GM19372 (cell line): ENCODE measurements at regions not wholly inside any gene's neighbourhood (a gene's known extent, or its start where the extent isn't known, plus 50 kb on each side); places are given as distances from the start of the nearest gene placed in this dataset.

Source experiments
- ATAC-seq: cut with Tn5 transposase; IDR thresholded peaks from one replicate; pipeline ENCODE4 v1.9.1; 2021; ENCODE audit warnings: mild to moderate bottlenecking, low read depth, moderate library complexity; ENCODE audit not compliant: unreplicated experiment

DNA sequence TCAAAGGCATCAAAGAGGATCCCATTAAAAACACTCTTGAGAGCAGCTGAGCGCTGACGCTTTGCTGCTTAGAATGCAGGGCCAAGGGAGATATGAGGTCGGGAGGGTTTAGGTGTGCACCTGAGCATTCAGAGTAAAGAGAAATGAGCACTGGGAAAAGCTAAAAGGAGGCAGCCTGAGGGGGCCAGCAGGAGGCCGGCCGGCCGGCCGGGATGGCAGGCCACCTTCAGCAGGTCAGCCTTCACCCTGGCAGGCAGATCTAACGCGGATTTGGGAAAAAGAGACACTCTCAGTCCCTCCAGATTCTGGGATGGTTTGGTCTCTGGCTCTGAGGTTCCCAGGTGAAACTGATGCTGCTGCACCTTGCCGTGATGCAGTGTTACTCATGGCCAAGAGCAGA is 393.5 kb downstream of the TRIML1 start:
- ATAC-seq: no peak

DNA sequence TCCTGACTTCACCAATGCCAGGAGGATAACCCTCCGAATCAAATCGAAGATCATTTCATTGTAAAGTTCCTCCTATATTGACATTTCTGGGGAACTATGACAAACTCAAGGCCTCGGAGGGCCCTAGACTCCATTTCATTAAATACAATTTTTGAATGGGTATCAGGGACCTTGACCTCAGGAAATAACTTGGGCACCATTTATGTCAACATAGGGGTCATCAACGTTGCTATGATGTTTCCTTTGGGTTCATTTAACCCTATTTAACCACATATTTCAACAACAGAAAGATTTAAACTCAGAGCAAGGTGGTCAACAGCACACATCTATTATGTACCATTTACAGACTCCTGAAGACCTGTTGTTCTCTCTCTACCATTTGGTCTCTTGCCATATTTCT is 395.1 kb downstream of the TRIML1 start:
- ATAC-seq: no peak

DNA sequence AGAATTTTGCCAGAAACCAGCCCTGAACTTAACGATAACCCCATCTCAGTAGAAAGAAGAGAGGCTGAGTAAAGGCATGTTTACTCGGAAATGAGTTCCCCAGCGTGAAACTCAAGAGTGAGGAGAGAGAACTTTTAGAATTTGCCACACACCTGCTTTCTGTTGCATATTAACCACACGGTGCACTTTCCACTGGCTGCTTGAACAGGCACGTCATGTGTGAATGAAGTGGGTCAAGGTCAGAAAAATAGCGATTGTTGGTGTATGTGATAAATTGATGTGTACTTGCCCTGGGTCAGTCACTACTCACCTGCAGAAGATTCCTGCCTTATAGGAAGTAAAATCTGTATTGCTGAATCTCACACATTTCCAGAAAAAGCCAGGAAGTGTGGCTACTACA is 395.7 kb downstream of the TRIML1 start:
- no peak for ATAC-seq

DNA sequence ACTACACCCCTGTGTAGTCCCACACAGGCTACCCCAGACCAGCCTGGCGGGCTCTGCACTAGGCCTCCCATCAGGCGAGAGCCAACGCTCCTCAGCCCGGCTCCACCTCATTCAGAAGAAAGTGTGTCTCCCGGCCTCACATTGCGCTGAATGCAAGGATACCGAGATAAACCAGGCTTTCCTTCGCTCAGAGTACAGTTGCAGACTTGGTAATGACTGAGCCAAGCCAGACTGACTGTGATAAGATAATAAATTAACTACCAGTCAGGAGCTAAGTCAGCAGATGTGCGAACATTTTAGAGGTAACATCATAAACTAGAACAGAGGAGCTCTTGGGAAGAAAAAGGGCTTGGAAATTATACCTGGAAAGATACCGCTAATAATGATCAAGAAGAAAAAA is 397.6 kb downstream of the TRIML1 start:
- no peak for ATAC-seq

DNA sequence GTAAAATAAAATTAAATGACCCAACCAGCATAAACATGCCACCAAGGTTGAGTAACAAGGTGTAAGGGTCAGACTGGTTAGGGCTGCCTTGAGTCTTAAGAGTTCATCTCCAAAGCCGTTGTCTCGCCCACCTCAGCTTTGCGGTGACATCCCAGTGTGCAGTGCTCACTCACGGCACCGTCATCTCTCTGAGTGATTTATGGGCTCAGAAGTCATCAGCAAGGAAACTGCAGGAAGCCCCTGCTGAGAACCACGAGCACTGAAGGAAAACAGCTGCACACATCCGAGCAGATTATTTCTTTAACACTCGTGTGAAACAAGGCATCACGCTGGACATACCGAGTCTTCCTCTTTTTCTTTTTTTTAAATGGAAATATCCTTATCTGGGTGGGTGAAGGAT is 411.1 kb downstream of the TRIML1 start:
- no peak for ATAC-seq

DNA sequence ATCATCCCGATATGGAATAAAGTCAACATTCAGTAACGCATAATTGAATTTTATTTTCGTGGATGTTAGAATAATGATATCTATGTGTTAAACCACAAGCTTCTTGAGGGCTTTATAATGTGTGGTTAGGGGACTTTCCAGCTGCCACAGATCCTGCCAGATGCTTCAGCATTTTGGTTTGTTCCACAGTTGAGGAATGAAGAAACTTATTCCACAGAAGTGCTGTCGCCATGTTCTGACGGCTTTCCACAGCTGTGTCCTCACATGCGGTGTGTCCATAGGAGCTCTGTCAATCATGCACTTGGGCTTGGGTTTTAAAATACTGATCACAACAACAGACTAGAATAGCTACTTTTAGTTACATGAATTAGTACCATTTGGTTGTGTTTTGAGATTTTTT is 411.9 kb downstream of the TRIML1 start:
- no peak for ATAC-seq

DNA sequence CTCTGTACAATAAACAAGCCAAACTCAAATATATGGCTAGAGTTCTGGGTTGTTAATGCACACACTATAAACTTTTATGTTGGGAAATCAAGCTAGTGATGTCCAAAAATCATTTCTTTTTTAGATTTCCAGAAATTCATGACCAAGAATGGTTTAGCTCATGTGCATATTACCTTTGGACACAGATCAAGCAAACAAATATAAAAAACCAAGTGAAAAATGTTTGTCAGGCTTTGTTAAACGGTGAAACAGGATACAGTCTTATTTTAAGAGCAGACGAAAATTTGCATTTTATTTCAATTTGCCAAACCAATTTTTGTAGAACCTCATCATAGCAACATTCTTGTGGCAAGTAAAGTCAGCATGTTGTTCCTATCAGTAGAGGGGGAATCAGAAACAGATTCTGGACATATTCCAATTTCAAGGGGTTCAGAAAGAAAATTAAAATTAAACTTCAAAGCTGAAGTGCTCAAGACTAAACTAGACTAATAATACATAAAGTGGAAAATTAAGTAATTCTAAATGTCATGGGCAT is 413.6 kb downstream of the TRIML1 start:
- no peak for ATAC-seq

DNA sequence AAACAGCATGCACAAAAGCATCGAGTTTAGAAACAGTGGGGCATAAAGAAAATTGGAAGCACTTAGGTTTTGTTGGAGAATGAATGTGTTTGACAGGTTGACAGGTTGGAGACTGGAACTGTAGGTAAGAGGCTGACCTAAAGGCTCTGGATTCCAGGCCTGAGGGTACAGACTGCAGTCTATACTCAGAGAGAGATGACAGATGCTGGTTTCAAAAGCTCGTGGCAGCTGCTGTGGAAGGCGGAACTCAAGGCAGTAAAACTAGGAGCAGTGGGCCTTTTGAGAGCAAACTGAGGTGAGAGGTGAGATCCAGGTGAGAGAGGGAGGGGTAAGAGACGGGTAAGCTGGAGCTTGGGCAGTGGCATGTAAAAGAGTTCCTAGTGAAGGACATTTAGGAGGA is 415.2 kb downstream of the TRIML1 start:
- no peak for ATAC-seq

DNA sequence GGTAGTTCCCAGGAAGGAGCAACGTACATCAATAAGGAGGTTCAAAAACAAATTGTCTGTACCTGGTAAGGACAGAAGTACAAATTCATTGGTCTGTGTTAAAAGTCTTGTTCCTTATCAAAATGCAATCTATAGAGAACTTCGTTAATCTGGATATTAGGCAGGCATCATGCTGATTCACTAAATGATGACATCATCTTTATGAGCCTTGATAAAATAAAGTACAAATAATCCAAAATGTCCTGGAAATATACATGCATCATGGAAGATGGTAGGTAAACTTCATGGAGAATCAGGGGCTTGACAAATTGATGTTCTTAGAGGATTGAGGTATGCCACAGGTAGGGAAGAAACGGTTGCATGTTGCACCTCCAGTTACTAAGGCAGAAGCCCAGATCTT is 433.9 kb downstream of the TRIML1 start:
- ATAC-seq: no peak

DNA sequence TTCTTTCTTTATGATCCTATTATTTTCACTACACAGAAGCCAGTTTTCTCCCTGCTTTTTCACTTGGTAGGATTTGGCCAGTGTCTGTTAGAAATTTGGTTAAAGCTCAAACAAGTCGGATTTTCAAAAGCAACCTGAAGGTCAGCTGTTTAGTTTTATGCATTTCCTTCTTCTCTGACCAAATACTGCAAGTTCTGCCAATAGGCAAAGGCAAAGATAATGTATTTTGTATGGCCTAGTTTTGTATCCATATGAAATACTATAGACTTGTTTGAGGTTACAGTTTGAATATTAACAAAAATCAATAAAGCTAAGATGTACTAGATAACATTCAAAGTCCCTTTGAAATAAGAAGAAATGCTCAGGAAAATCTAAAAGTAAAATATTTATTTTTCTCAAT is 439.4 kb downstream of the TRIML1 start:
- ATAC-seq: no peak

DNA sequence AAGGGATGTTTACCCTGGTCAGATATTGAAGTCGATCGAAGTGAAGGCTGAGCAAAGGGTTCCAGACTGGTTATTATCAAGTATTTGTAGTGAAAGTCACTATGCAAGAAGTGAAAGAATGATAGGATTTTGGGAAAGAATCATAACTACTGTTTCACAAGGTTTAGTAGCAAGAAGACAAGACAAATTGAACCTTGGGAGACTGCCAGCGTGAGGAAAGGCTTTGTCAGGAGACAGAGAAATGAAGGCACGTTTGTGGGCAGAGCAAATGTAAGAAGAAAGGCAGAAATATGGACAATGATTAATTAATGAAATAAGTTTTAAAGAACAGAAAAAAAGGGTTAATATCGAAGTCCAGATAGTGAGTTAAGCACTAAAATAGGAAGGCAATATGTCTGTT is 456.8 kb downstream of the TRIML1 start:
- ATAC-seq: no peak

DNA sequence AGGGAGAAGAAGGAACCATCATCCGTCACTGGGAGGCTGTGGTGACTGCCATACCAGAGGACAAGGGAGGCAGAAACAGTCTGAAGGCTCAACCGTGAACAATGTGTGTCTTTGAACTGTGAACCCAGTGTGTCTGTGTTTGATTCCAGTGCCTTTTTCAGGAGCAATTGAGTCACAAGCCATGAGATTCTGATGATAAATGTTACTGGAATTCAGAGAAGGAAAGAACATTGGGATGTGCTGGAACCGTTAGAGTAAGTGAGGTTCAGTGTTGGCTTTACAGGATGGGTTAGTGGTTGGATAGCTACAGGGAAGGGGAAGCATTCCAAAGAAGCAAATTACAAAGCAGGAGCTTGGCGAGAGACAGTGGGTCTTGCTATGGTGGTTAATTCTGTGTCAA is 464.4 kb downstream of the TRIML1 start:
- no peak for ATAC-seq

DNA sequence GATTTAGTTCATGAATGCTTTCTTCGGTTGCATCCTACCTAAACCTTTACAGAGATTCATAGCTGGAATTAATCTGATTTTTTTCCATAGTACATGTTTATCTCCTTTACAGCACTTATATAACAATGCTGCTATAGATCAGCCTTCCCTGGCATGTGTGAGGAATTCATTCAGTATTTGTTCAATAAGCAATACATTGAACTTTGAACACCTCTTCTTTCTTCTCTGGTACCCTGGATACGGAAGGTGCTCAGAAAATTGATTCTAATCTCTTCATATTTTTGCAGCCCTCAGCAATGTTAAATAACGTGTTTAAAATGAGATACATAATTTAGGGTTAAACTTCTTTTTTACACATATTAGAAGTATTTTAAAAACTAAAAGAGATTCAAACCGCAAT is 467.4 kb downstream of the TRIML1 start:
- ATAC-seq: no peak

DNA sequence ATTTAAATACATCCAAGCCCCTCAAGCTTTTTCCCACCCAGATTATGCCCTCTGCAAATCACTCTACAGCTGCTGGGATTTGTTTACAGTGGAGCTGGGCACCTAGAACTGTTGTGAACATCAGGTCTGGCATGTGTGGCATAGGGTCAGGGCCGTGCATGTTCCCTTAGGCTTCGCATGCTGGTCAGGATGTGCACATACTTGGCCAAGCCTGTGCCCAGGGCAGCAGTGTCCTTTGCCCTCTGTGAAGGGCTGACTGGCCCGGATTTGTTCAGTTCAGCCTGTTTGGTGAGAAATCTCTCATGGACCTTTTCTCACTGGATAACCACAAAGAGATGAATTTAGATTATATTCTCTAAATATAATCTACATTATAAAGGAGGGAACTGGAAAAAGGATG is 471.9 kb downstream of the TRIML1 start:
- ATAC-seq: no peak

DNA sequence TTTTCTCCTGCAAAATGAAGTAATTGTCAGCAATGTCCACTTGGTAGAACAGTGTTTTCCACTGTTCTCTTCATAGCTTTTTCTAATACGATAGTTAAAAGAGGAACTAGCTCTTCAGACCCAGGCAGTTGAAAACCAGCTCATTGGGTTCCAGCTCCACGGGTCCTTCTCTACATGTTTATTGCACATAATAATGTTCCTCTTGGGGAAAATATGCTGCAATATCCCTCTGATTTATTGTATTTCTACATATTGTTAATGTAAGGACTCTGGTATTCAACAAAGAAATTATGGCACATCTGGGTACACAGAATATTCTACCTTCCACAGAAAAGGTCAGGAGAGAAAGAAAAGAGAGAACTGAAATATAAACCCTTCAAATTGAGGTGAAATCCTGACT is 473.4 kb downstream of the TRIML1 start:
- ATAC-seq: no peak

DNA sequence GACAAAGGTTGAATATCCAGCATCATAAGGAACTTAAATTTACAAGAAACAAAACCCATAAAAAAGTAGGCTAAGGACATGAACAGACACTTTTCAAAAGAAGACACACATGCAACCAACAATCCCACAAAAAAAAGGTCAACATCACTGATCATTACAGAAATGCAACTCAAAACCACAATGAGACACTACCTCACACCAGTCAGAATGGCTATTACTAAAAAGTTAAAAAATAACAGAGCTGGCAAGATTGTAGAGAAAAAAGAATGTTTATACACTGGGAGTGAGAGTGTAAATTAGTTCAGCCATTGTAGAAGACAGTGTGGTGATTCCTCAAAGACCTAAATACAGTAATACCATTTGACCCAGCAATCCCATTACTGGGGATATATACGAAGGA is 474.7 kb downstream of the TRIML1 start:
- no peak for ATAC-seq

DNA sequence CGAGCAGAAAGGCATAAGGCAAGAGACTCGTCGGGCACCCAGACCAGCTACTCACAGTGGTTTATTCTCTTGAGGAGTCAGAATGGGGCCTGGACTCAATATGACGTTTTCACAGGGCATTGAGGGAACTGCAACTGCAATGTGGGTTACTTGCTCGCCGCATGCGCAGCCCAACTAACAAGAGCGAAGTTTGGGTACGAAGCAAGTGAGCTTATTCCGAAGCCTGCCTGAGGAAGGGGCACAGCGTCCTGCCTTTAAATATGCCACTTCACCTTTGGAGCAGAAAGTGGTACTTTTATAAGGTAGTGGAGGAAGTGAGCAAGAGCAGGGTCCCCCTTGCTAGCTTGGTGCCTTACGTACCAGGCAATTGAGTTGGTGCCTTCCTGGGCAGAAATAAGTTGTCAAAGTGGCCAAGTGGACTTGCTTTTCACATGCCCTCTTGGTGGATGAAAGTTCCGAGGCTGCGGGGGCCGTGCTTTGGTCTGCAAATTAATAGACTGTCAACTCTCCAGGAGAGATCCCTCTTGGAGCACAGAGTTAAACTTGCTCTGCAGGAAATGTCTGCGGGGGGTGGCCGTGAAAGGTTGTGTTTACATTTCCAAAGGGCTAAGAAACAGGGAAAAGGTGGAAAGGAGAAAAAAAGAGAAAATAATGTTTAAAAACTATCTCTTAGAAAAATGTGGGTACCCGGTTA is 480.4 kb downstream of the TRIML1 start:
- no peak for ATAC-seq

DNA sequence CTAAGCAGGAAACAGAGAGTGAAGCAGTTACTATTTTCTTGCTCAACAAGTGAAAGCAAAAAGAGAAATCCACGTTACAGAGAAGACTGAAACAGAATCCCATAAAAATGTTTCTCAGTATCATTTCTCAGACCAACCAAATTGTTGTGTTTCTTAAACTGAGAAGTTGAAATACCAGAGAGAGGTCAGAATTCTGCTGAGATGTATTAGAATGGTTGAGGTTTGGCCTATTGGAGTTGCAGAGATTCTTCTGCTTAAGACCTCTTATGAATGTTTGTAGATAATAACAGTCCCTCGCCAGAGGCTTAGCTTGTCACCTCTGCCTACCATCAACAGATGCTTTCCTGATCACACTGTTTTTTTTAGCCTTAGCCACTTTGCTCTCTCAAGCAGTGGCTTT is 481.4 kb downstream of the TRIML1 start:
- ATAC-seq: no peak

DNA sequence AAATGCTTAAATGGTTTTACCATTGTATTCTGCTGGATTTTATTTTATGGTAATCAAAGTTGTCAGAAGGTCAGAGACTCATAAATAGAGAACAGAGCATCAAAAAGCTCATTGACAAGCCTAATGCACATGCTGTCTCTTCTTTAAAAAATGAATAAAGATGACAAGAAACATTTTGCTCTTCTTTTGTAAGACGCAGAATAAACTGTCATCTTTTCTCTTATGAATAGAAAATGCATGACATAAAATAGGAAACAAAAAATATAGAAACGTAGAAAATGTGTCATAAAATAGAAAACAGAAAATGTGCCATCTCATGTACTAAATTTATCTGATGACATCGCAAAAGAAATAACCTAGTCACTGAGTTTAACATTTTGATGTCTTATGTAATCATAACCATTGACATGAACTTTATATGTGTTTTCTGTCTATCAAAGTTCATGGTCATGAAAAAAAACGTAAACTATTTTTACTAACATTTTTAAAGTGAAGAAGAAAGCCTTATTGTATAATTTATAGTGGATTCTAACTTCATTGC is 484.1 kb downstream of the TRIML1 start:
- ATAC-seq: no peak

DNA sequence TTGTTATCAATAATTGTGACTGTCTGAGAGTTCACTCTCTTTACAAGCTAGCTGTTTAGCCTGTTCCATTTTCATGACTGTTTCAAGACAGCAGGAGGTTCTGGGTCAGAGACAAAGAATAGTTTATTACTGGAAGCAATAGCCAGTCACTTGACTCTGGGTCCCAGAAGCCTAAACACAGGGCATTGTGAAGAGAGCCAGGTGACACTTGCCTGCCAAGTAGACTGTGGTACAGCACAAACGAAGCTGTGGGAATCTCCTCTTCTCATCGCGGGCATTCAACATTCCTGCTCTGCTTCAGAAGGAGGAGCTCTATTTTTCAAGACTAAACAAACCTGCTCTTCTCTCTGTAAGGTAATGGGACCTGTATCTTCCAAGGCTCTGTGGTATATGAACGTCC is 485.1 kb downstream of the TRIML1 start:
- no peak for ATAC-seq

DNA sequence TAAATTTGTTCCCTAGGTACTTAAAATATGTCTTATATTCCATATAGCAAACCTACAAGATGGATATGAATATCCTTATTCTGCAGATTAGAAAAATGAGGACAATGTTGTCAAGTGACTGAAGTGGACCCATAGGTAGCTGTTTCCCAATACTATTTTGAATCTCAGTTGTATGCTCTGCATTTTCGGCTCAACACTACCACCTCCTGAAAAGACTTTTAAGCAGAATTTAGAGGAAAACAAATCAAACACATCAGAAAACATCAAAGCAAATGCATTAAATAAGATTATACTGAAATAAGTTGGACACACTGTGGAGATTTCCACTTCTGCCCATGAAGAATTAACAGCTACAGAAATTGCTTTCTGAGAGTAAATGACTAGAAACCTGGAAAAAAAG is 488.7 kb downstream of the TRIML1 start:
- no peak for ATAC-seq

DNA sequence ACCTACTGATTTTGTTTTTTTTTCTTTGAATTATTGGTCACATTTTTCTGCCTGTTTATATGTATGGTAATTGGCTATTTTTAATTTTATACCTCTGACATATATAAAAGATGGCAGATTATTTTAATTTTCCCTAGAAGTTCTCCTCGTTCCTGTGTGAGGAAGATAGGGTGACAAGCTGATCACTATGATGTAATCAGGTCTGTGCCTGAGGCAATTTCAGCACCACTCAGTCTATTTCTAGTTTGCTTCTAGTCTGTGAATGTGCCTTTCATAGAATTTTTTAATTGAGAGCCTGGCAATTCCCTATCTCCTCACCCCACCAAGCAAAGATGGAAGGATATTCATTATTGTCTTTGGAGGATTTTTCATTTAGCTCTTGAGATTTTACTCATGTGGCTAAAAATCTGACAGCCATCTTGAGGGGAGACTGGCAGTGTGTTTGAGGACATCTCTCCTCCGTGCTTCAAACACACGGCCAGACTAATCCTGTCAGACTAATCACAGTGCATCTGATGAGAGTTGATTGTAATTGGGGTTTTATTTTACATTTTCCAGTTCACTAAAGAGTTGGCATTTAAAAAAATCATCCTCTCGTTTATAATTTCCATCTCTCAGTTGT is 500.3 kb downstream of the TRIML1 start:
- ATAC-seq: no peak
